ENCODE measurements at regions not wholly inside any gene's neighbourhood (a gene's known extent, or its start where the extent isn't known, plus 50 kb on each side); places are given as distances from the start of the nearest gene placed in this dataset.
"Not testable (repeated sequence)": the region's sequence is repeated elsewhere in the genome, so short reads cannot be mapped to it uniquely, and the experiment has no call there.

GRCh38 chr20:53788253-53789022, 194.8 kb upstream of the ZNF217 start:
- H3K9ac ChIP-seq (ENCODE audit: low read depth in 1 of 2, low read length in 2 of 2) = no peak overlapping the region
- H3K9me3 ChIP-seq (ENCODE audit: control insufficient read depth in 2 of 2, low read length in 2 of 2) = no peaks in the 10 kb centered on the region
- H3K27ac ChIP-seq (ENCODE audit: low read depth in 2 of 2, low read length in 2 of 2) = no peak overlapping the region
- peaks cover 17 to 20% of the 10 kb centered on the region in 2 donors for H3K4me1 ChIP-seq (ENCODE audit: control insufficient read depth in 2 of 2, insufficient read depth in 2 of 2, low read length in 2 of 2)
- no peak overlapping the region for H3K4me3 ChIP-seq (ENCODE audit: low read length in 2 of 2)
- no peaks in the 10 kb centered on the region for H3K36me3 ChIP-seq (ENCODE audit: control insufficient read depth in 2 of 2, insufficient read depth in 2 of 2, low read length in 2 of 2)
- H3K27me3 ChIP-seq (ENCODE audit: control insufficient read depth in 2 of 2, insufficient read depth in 2 of 2, low read length in 2 of 2) = no peaks in the 10 kb centered on the region

GRCh38 chr20:53787491-53787931, 193.9 kb upstream of the ZNF217 start:
- H3K27me3 ChIP-seq (ENCODE audit: control insufficient read depth in 2 of 2, insufficient read depth in 2 of 2, low read length in 2 of 2); H3K9me3 ChIP-seq (ENCODE audit: control insufficient read depth in 2 of 2, low read length in 2 of 2); H3K4me3 ChIP-seq (ENCODE audit: low read length in 2 of 2); H3K36me3 ChIP-seq (ENCODE audit: control insufficient read depth in 2 of 2, insufficient read depth in 2 of 2, low read length in 2 of 2): not testable (repeated sequence)
- Histone ChIP-seq H3K9ac (ENCODE audit: low read depth in 1 of 2, low read length in 2 of 2) (peak overlapping the region in 1 of 2 donors; percentile 39), H3K4me1 (ENCODE audit: control insufficient read depth in 2 of 2, insufficient read depth in 2 of 2, low read length in 2 of 2) (peaks cover 17 to 20% of the 10 kb centered on the region in 2 donors), H3K27ac (ENCODE audit: low read depth in 2 of 2, low read length in 2 of 2) (peak overlapping the region; percentile 85 to 87)

- H3K27me3 ChIP-seq (ENCODE audit: control insufficient read depth in 2 of 2, insufficient read depth in 2 of 2, low read length in 2 of 2) = no peaks in the 10 kb centered on the region
- no peaks in the 10 kb centered on the region for H3K9me3 ChIP-seq (ENCODE audit: control insufficient read depth in 2 of 2, low read length in 2 of 2)
- H3K4me1 ChIP-seq (ENCODE audit: control insufficient read depth in 2 of 2, insufficient read depth in 2 of 2, low read length in 2 of 2) = peaks cover 17 to 20% of the 10 kb centered on the region in 2 donors
- H3K9ac ChIP-seq (ENCODE audit: low read depth in 1 of 2, low read length in 2 of 2) = peak overlapping the region in 1 of 2 donors; percentile 61
- peak overlapping the region; percentile 85 to 87 for H3K27ac ChIP-seq (ENCODE audit: low read depth in 2 of 2, low read length in 2 of 2)
- H3K36me3 ChIP-seq (ENCODE audit: control insufficient read depth in 2 of 2, insufficient read depth in 2 of 2, low read length in 2 of 2) = no peaks in the 10 kb centered on the region
- H3K4me3 ChIP-seq (ENCODE audit: low read length in 2 of 2) = peak overlapping the region; percentile 30 to 45
Measured at GRCh38 chr20:53786445-53787267, 193.0 kb upstream of the ZNF217 start.

GRCh38 chr20:53786071-53786444, 192.4 kb upstream of the ZNF217 start:
- no peaks in the 10 kb centered on the region for H3K9me3 ChIP-seq (ENCODE audit: control insufficient read depth in 2 of 2, low read length in 2 of 2)
- peak overlapping the region; percentile 18 to 45 for H3K4me3 ChIP-seq (ENCODE audit: low read length in 2 of 2)
- H3K4me1 ChIP-seq (ENCODE audit: control insufficient read depth in 2 of 2, insufficient read depth in 2 of 2, low read length in 2 of 2) = peaks cover 17 to 20% of the 10 kb centered on the region in 2 donors
- H3K36me3 ChIP-seq (ENCODE audit: control insufficient read depth in 2 of 2, insufficient read depth in 2 of 2, low read length in 2 of 2) = no peaks in the 10 kb centered on the region
- peak overlapping the region in 1 of 2 donors; percentile 61 for H3K9ac ChIP-seq (ENCODE audit: low read depth in 1 of 2, low read length in 2 of 2)
- no peaks in the 10 kb centered on the region for H3K27me3 ChIP-seq (ENCODE audit: control insufficient read depth in 2 of 2, insufficient read depth in 2 of 2, low read length in 2 of 2)
- peak overlapping the region; percentile 85 to 87 for H3K27ac ChIP-seq (ENCODE audit: low read depth in 2 of 2, low read length in 2 of 2)

GRCh38 chr20:53785320-53785719, 191.7 kb upstream of the ZNF217 start:
- Histone ChIP-seq H3K4me3 (ENCODE audit: low read length in 2 of 2) (peak overlapping the region in 1 of 2 donors; percentile 18), H3K4me1 (ENCODE audit: control insufficient read depth in 2 of 2, insufficient read depth in 2 of 2, low read length in 2 of 2) (peaks cover 17 to 20% of the 10 kb centered on the region in 2 donors), H3K36me3 (ENCODE audit: control insufficient read depth in 2 of 2, insufficient read depth in 2 of 2, low read length in 2 of 2) (no peaks in the 10 kb centered on the region), H3K9ac (ENCODE audit: low read depth in 1 of 2, low read length in 2 of 2) (peak overlapping the region in 1 of 2 donors; percentile 61), H3K27me3 (ENCODE audit: control insufficient read depth in 2 of 2, insufficient read depth in 2 of 2, low read length in 2 of 2) (no peaks in the 10 kb centered on the region), H3K9me3 (ENCODE audit: control insufficient read depth in 2 of 2, low read length in 2 of 2) (no peaks in the 10 kb centered on the region), H3K27ac (ENCODE audit: low read depth in 2 of 2, low read length in 2 of 2) (peak overlapping the region; percentile 85 to 87)

GRCh38 chr20:53783768-53784167, 190.1 kb upstream of the ZNF217 start:
- Histone ChIP-seq H3K9ac (ENCODE audit: low read depth in 1 of 2, low read length in 2 of 2) (no peak overlapping the region), H3K9me3 (ENCODE audit: control insufficient read depth in 2 of 2, low read length in 2 of 2) (no peaks in the 10 kb centered on the region), H3K27ac (ENCODE audit: low read depth in 2 of 2, low read length in 2 of 2) (no peak overlapping the region), H3K27me3 (ENCODE audit: control insufficient read depth in 2 of 2, insufficient read depth in 2 of 2, low read length in 2 of 2) (no peaks in the 10 kb centered on the region), H3K36me3 (ENCODE audit: control insufficient read depth in 2 of 2, insufficient read depth in 2 of 2, low read length in 2 of 2) (no peaks in the 10 kb centered on the region), H3K4me1 (ENCODE audit: control insufficient read depth in 2 of 2, insufficient read depth in 2 of 2, low read length in 2 of 2) (peaks cover 17 to 20% of the 10 kb centered on the region in 2 donors), H3K4me3 (ENCODE audit: low read length in 2 of 2) (no peak overlapping the region)

GRCh38 chr20:53782612-53783246, 189.1 kb upstream of the ZNF217 start:
- no peak overlapping the region for H3K27ac ChIP-seq (ENCODE audit: low read depth in 2 of 2, low read length in 2 of 2)
- H3K27me3 ChIP-seq (ENCODE audit: control insufficient read depth in 2 of 2, insufficient read depth in 2 of 2, low read length in 2 of 2) = no peaks in the 10 kb centered on the region
- H3K9me3 ChIP-seq (ENCODE audit: control insufficient read depth in 2 of 2, low read length in 2 of 2) = no peaks in the 10 kb centered on the region
- no peak overlapping the region for H3K4me3 ChIP-seq (ENCODE audit: low read length in 2 of 2)
- no peaks in the 10 kb centered on the region for H3K36me3 ChIP-seq (ENCODE audit: control insufficient read depth in 2 of 2, insufficient read depth in 2 of 2, low read length in 2 of 2)
- no peak overlapping the region for H3K9ac ChIP-seq (ENCODE audit: low read depth in 1 of 2, low read length in 2 of 2)
- H3K4me1 ChIP-seq (ENCODE audit: control insufficient read depth in 2 of 2, insufficient read depth in 2 of 2, low read length in 2 of 2) = peaks cover 17 to 20% of the 10 kb centered on the region in 2 donors

GRCh38 chr20:53779822-53780221, 186.2 kb upstream of the ZNF217 start:
- Histone ChIP-seq H3K4me3 (ENCODE audit: low read length in 2 of 2) (no peak overlapping the region), H3K36me3 (ENCODE audit: control insufficient read depth in 2 of 2, insufficient read depth in 2 of 2, low read length in 2 of 2) (no peaks in the 10 kb centered on the region), H3K9ac (ENCODE audit: low read depth in 1 of 2, low read length in 2 of 2) (no peak overlapping the region), H3K9me3 (ENCODE audit: control insufficient read depth in 2 of 2, low read length in 2 of 2) (no peaks in the 10 kb centered on the region), H3K27ac (ENCODE audit: low read depth in 2 of 2, low read length in 2 of 2) (no peak overlapping the region), H3K27me3 (ENCODE audit: control insufficient read depth in 2 of 2, insufficient read depth in 2 of 2, low read length in 2 of 2) (no peaks in the 10 kb centered on the region), H3K4me1 (ENCODE audit: control insufficient read depth in 2 of 2, insufficient read depth in 2 of 2, low read length in 2 of 2) (no peaks in the 10 kb centered on the region)

GRCh38 chr20:53778736-53779135, 185.1 kb upstream of the ZNF217 start:
- Histone ChIP-seq H3K9ac (ENCODE audit: low read depth in 1 of 2, low read length in 2 of 2) (no peak overlapping the region), H3K9me3 (ENCODE audit: control insufficient read depth in 2 of 2, low read length in 2 of 2) (no peaks in the 10 kb centered on the region), H3K4me3 (ENCODE audit: low read length in 2 of 2) (no peak overlapping the region), H3K36me3 (ENCODE audit: control insufficient read depth in 2 of 2, insufficient read depth in 2 of 2, low read length in 2 of 2) (no peaks in the 10 kb centered on the region), H3K4me1 (ENCODE audit: control insufficient read depth in 2 of 2, insufficient read depth in 2 of 2, low read length in 2 of 2) (peaks cover under 1 to 9% of the 10 kb centered on the region in 2 donors), H3K27ac (ENCODE audit: low read depth in 2 of 2, low read length in 2 of 2) (no peak overlapping the region), H3K27me3 (ENCODE audit: control insufficient read depth in 2 of 2, insufficient read depth in 2 of 2, low read length in 2 of 2) (no peaks in the 10 kb centered on the region)
